Heart left ventricle (tissue), 16 donors: ENCODE measurements at regions not wholly inside any gene's neighbourhood (a gene's known extent, or its start where the extent isn't known, plus 50 kb on each side); places are given as distances from the start of the nearest gene placed in this dataset.
A peak's percentile ranks its signal among the peaks of the same experiment; 100 is the strongest.

Experiments
- ATAC-seq, 4 donors: fragments of 200-7000 bp; cut with Tn5 transposase; one replicate each; pipeline ENCODE4 v1.9.1; 2020 to 2022; ENCODE audit warnings: moderate library complexity in 4 of 4, mild to moderate bottlenecking in 3 of 4, moderate number of reproducible peaks in 1 of 4
- DNase-seq, 5 donors: peaks; one replicate each; pipeline ENCODE4 v3.0.0-alpha.2; 2020
- H3K27ac ChIP-seq, 12 donors: fragments of 200-600 bp; sonication (generic) in 4 of 12; one replicate each; pipeline versions ENCODE4 v1.5.0 to v1.8.0; 2016 to 2022; ENCODE audit warnings: mild to moderate bottlenecking in 2 of 12
- H3K27me3 ChIP-seq, 9 donors: fragments of 200-600 bp; sonication (generic) in 2 of 9; one replicate each; pipeline versions ENCODE4 v1.5.1 to v1.8.0; 2016 to 2022; ENCODE audit warnings: mild to moderate bottlenecking in 3 of 9
- H3K36me3 ChIP-seq, 9 donors: fragments of 200-600 bp; sonication (generic) in 2 of 9; one replicate each; pipeline versions ENCODE4 v1.5.0 to v1.8.0; 2018 to 2022; ENCODE audit warnings: mild to moderate bottlenecking in 2 of 9
- H3K4me1 ChIP-seq, 12 donors: fragments of 200-600 bp; sonication (generic) in 4 of 12; one replicate each; pipeline versions ENCODE4 v1.5.0 to v1.8.0; 2016 to 2022; ENCODE audit warnings: mild to moderate bottlenecking in 3 of 12
- H3K4me3 ChIP-seq, 12 donors: fragments of 200-600 bp; sonication (generic) in 4 of 12; one replicate each; pipeline versions ENCODE4 v1.5.0 to v1.8.0; 2017 to 2022; ENCODE audit warnings: mild to moderate bottlenecking in 9 of 12, moderate library complexity in 4 of 12
- H3K9me3 ChIP-seq, 12 donors: fragments of 200-600 bp; sonication (generic) in 4 of 12; one replicate each; pipeline versions ENCODE4 v1.5.0 to v1.8.0; 2016 to 2022; ENCODE audit warnings: mild to moderate bottlenecking in 1 of 12
- CTCF ChIP-seq, 12 donors: fragments of 200-600 bp; sonication (generic) in 4 of 12; IDR thresholded peaks; one replicate each; pipeline versions ENCODE4 v1.5.0 to v1.8.0; 2018 to 2022; ENCODE audit warnings: antibody characterized with exemption in 12 of 12, mild to moderate bottlenecking in 5 of 12
- POLR2A ChIP-seq, 2 donors: fragments of 450-650 bp; IDR thresholded peaks; one replicate each; pipeline ENCODE4 v1.6.1; 2017; ENCODE audit warnings: antibody characterized with exemption in 2 of 2, mild to moderate bottlenecking in 2 of 2, moderate library complexity in 2 of 2
- WGBS, 4 donors: extraction: QIAGEN DNeasy Blood & Tissue Kit in 2 of 4; methylation state at CpG; one replicate each; pipeline versions ENCODE4 v1.1.5 to v1.1.7; 2013 to 2018; 5-methylcytosine and 5-hydroxymethylcytosine counted together
- intact Hi-C, 10 donors: fragments of 100-400 bp; cut with DNase I; formaldehyde crosslinking; loops; one replicate each; pipeline versions ENCODE4 v1.11.1 to v1.14.2; 2022
- donor health status: ischemic (EF 13 %, LVEDD 7.1; RV severe dilation, severe dysfunction).
- donor health status: healthy with polysubstance abuse.
- donor health status: DM: no; HTN: yes; CAD: no.
- donor health status: DM: no; HTN: no; CAD: no.
- donor health status: ischemic (EF 25% LVEDD 6.9; RV normal size, moderate dysfunction).
- donor health status: ischemic (EF 25% LVEDD 5.7; RV mildly dilated, moderate dysfunction).
- donor health status: healthy.
- donor health status: DM: yes; HTN: yes; CAD: no.
- donor health status: ischemic (EF 35%, LVEDD 5.7; RV mildly dilated, moderate dysfunction).
- donor health status: nonischemic (EF 11% LVEDD 7.7; RV severe dilation, severe dysfunction).
- donor health status: DM: yes; HTN: yes; CAD: no.
- donor health status: PGD.
- donor health status: ischemic (EF 29% LVEDD 5.4; RV normal size, mild dysfunction).
- donor health status: nonischemic (EF 23%, LVEDD 6.1; RV moderate dilation, normal function).

- 65 to 83% (median 72%) methylated on average over 8 to 11 of the region's 11 CpGs for WGBS, 4 donors
- no peak for TF ChIP-seq CTCF (IDR thresholded peaks at IDR 0.05)
- Histone ChIP-seq H3K4me3 (no peak overlapping the region), H3K9me3 (no peaks in the 10 kb centered on the region), H3K27me3 (no peaks in the 10 kb centered on the region), H3K36me3 (no peaks in the 10 kb centered on the region), H3K4me1 (peaks cover 0 to 11% (median 0%) of the 10 kb centered on the region in 12 donors), H3K27ac (no peak overlapping the region)
- intact Hi-C loops: no loop called here
- peak in 2 of 4 donors; percentile 34 to 44 for ATAC-seq
- peak in 4 of 5 donors; percentile 35 to 70 (median 52) for DNase-seq
Observed at GRCh38 chr6:43878823-43879495, 108.9 kb downstream of the VEGFA start.

GRCh38 chr6:43878127-43878634, 108.2 kb downstream of the VEGFA start:
- H3K4me1 ChIP-seq: peaks cover 0 to 7% (median 0%) of the 10 kb centered on the region in 12 donors
- TF ChIP-seq CTCF (IDR thresholded peaks at IDR 0.05) (no peak), POLR2A (IDR thresholded peaks at IDR 0.05) (no peak)
- WGBS, 4 donors: 78 to 91% (median 87%) methylated on average over 8 of the region's 8 CpGs
- H3K9me3 ChIP-seq: no peaks in the 10 kb centered on the region
- no peak overlapping the region for H3K4me3 ChIP-seq
- intact Hi-C loops: no loop called here
- no peak overlapping the region for H3K27ac ChIP-seq
- ATAC-seq: no peak
- H3K27me3 ChIP-seq: no peaks in the 10 kb centered on the region
- no peaks in the 10 kb centered on the region for H3K36me3 ChIP-seq
- DNase-seq: peak in 1 of 5 donors; percentile 32

DNA sequence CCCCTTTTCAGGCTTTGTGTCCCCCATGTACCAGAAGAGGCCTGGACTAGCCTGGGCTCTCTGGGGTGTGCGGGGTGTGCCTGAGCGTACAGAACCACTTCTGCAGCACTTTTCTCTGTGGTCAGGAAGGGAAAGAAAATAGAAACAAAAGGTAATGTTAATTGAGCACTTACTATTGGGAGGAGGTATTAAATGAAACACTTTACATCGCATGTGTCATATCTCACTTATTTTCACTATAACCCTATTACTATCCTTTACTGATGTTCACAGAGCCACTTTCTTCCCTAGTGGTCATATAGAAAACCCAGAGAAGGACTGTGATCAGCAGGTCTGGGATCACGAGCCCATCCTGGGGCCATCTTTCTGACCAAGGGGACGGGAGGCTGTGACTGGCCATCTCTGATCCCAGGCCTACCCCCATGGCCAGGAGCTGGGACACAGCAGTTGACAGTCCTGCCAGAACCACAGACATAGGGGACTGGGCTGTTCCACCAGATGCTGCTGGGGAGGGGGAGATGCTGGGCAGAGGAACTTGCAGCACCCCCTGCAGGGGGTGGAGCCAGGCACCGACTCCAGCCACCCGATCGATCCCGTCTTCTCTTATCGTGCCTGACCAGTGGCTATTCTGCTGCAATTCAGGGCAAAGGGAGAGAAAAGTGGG, 107.6 kb downstream of the VEGFA start:
- intact Hi-C loops: no loop called here
- H3K4me3 ChIP-seq: no peak overlapping the region
- peaks cover 0 to 7% (median 0%) of the 10 kb centered on the region in 12 donors for H3K4me1 ChIP-seq
- no peaks in the 10 kb centered on the region for H3K27me3 ChIP-seq
- 80 to 86% (median 86%) methylated on average over 10 of the region's 10 CpGs for WGBS, 4 donors
- no peak for ATAC-seq
- no peaks in the 10 kb centered on the region for H3K36me3 ChIP-seq
- DNase-seq: peak in 1 of 5 donors; percentile 49
- H3K9me3 ChIP-seq: no peaks in the 10 kb centered on the region
- no peak overlapping the region for H3K27ac ChIP-seq
- TF ChIP-seq CTCF (IDR thresholded peaks at IDR 0.05) (no peak), POLR2A (IDR thresholded peaks at IDR 0.05) (no peak)

DNA sequence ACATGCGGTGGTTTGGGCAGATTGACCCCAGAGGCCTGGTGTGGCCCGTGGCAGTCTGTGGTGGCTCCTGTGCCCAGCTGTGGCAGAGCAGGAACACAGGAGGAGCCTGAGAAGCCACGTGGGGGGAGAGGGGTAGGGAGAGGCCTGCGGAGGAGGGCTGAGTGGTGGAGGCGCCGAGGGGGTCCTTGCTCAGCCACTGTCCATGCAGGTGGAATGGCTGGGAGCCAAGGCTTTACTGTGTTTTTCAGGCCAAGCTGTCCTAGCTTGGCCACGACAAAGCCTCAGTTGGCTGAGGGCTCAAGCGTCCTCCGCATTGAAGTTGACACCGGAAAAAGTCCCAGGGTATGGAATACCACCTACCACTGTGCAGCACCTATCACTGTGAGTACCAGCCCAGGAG, 107.0 kb downstream of the VEGFA start:
- H3K4me1 ChIP-seq: peaks cover 0 to 7% (median 0%) of the 10 kb centered on the region in 12 donors
- no peaks in the 10 kb centered on the region for H3K36me3 ChIP-seq
- no peak for ATAC-seq
- intact Hi-C loops: no loop called here
- TF ChIP-seq CTCF (IDR thresholded peaks at IDR 0.05): no peak
- no peak for TF ChIP-seq POLR2A (IDR thresholded peaks at IDR 0.05)
- H3K4me3 ChIP-seq: no peak overlapping the region
- 84 to 88% (median 87%) methylated on average over 9 to 10 of the region's 10 CpGs for WGBS, 4 donors
- H3K9me3 ChIP-seq: no peaks in the 10 kb centered on the region
- H3K27me3 ChIP-seq: no peaks in the 10 kb centered on the region
- DNase-seq: peak in 1 of 5 donors; percentile 40
- H3K27ac ChIP-seq: no peak overlapping the region
